Activated naive CD4-positive, alpha-beta T cell treated with anti-CD3 and anti-CD28 coated beads, Interleukin-2, amount 50 U/mL, for 72 hours (primary cell): ENCODE measurements at regions not wholly inside any gene's neighbourhood (a gene's known extent, or its start where the extent isn't known, plus 50 kb on each side); places are given as distances from the start of the nearest gene placed in this dataset.

Experiments used
- ATAC-seq, 2 donors: fragments of 150-1000 bp; cut with Tn5 transposase; 2 replicates each; pipeline ENCODE4 v1.10.0; 2021; ENCODE audit warnings: mild to moderate bottlenecking in 2 of 2, moderate library complexity in 2 of 2
- DNase-seq, 2 donors: peaks; one replicate each; pipeline ENCODE4 v3.0.0; 2021 to 2022; ENCODE audit warnings: low spot score in 2 of 2
- H3K27ac Mint-ChIP-seq, 2 donors: one replicate each; pipeline ENCODE4 v1.8.0; 2022; ENCODE audit warnings: mild to moderate bottlenecking in 2 of 2, mixed read lengths in 2 of 2
- H3K36me3 Mint-ChIP-seq, 2 donors: one replicate each; pipeline ENCODE4 v1.8.0; 2022; ENCODE audit warnings: mixed read lengths in 2 of 2
- H3K9me3 Mint-ChIP-seq, 2 donors: one replicate each; pipeline ENCODE4 v1.8.0; 2022; ENCODE audit warnings: mixed read lengths in 2 of 2

DNA sequence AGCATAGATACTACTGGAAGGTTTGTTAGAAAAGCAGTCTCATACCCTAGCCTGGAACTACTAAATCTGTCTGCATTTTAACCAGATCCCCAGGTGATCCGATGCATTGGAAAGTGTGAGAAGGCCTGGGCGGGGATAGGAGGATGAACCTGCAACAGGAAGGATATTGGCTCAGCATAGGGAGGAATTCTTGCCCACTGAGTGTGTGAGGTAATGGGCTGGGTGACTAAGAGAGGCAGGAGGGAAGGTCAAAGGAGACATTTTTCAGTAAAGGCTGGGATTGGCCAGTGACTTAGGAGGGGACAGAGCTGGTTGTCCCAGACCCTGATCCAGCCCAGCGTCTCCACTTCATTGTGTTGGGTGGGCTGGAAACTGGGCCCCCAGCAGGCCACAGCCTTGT is 191.0 kb upstream of the LRFN2 start:
- DNase-seq: no peak
- H3K36me3 Mint-ChIP-seq: no peaks in the 10 kb centered on the region
- ATAC-seq: no peak
- H3K9me3 Mint-ChIP-seq: no peaks in the 10 kb centered on the region
- H3K27ac Mint-ChIP-seq: no peak overlapping the region

GRCh38 chr6:40774932-40775331 is 187.8 kb upstream of the LRFN2 start:
- H3K9me3 Mint-ChIP-seq: no peaks in the 10 kb centered on the region
- H3K36me3 Mint-ChIP-seq: no peaks in the 10 kb centered on the region
- no peak for ATAC-seq
- H3K27ac Mint-ChIP-seq: no peak overlapping the region
- no peak for DNase-seq

DNA sequence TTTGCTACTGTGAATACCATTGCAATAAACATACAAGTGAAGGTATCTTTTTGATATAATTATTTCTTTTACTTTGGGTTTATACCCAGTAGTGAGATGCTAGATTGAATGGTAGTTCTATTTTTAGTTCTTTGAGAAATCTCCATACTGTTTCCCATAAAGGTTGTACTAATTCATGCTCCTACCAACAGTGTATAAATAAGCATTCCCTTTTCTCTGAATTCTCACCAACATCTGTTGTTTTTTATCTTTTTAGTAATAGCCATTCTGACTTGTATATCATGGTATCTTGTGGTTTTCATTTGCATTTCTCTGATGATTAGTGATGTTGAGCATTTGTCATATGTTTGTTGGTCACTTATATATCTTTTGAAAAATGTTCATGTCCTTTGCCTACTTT is 183.6 kb upstream of the LRFN2 start:
- ATAC-seq (no peak), DNase-seq (no peak)
- Mint-ChIP-seq H3K9me3 (no peaks in the 10 kb centered on the region), H3K36me3 (no peaks in the 10 kb centered on the region), H3K27ac (no peak overlapping the region)

DNA sequence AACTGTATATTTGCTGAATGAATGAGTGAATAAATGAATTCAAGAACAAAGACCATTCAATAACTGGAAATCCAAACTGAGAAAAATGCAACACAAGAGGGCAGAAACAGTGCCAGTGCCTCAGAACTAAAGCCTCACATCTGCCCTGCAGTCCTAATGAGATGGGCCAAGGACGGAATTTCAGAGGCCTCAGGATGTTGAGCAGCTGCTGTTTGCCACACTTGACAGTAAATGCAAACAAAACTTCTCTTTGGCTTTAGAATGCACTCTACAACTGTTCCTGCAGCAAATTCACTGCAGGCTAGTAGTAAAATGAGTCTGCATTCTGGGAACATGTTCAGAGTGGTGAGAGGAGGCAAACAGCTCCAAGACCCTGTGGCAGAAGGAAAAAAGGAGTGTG is 177.6 kb upstream of the LRFN2 start:
- no peaks in the 10 kb centered on the region for H3K36me3 Mint-ChIP-seq
- DNase-seq (no peak), ATAC-seq (no peak)
- H3K9me3 Mint-ChIP-seq: no peaks in the 10 kb centered on the region
- H3K27ac Mint-ChIP-seq: no peak overlapping the region

DNA sequence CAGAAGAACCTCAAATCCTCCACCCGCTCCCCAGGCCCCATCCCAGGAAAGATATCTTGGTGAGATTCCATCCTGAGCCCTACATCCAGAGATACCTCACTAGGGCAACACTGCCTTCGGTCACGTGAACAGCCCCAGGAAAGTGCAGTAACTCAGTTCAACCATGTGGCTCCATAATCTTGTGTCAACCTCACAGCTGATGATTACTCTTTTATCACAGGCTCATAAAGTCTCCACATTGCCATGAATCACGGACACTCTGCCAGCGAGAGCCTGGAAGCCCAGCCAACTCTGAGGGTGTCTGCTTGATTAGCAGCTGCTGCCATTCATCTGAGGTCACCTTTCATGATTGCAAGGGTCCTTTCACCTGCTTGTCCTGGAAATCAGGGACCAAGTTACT is 175.8 kb upstream of the LRFN2 start:
- no peaks in the 10 kb centered on the region for H3K36me3 Mint-ChIP-seq
- ATAC-seq: no peak
- no peak overlapping the region for H3K27ac Mint-ChIP-seq
- DNase-seq: no peak
- H3K9me3 Mint-ChIP-seq: no peaks in the 10 kb centered on the region

DNA sequence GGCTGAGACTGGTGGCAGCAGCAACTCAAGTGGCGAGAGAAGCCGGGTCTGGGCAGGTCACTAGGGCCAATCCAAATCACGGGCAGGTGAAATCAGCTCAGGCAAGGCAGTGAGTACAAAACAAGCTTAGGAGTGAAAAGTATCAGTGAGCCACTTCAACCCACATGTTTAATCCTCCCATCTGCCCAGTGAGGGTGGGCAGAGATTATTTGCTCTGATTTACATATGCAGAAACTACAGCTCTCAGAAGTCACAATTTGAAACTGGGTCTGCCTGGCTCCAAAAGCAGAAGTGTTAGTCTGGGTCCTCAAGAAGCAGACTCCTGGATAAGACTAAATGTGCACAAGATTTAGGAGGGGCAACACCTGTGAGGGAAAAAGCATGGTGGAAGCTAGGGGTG is 173.7 kb upstream of the LRFN2 start:
- no peaks in the 10 kb centered on the region for H3K36me3 Mint-ChIP-seq
- no peak overlapping the region for H3K27ac Mint-ChIP-seq
- no peak for DNase-seq
- H3K9me3 Mint-ChIP-seq: no peaks in the 10 kb centered on the region
- no peak for ATAC-seq

DNA sequence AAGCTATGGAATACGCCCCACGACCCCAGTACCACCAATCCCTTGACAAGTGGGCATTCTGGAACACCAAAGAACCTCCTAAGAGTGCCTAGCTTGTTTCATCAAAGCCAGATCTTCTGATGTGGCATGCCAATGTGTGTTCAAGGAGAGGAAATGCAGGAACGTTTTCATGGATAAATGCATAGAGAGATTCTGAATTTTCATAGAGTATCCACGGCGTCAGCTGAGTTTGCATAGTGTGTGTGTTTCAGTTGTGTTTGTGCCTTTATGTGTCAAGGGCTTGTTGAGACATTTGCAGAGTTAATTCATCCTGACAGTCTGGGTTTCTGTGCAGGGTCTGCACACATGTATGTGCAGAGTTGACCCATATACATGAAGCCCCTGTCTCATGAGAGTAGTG is 172.7 kb upstream of the LRFN2 start:
- ATAC-seq (no peak), DNase-seq (no peak)
- no peaks in the 10 kb centered on the region for H3K9me3 Mint-ChIP-seq
- no peak overlapping the region for H3K27ac Mint-ChIP-seq
- H3K36me3 Mint-ChIP-seq: no peaks in the 10 kb centered on the region

- no peak for ATAC-seq
- Mint-ChIP-seq H3K27ac (no peak overlapping the region), H3K36me3 (peaks cover 0 to under 1% of the 10 kb centered on the region in 2 donors), H3K9me3 (no peaks in the 10 kb centered on the region)
- DNase-seq: no peak
Measured at GRCh38 chr6:40759264-40759663, 172.1 kb upstream of the LRFN2 start.

DNA sequence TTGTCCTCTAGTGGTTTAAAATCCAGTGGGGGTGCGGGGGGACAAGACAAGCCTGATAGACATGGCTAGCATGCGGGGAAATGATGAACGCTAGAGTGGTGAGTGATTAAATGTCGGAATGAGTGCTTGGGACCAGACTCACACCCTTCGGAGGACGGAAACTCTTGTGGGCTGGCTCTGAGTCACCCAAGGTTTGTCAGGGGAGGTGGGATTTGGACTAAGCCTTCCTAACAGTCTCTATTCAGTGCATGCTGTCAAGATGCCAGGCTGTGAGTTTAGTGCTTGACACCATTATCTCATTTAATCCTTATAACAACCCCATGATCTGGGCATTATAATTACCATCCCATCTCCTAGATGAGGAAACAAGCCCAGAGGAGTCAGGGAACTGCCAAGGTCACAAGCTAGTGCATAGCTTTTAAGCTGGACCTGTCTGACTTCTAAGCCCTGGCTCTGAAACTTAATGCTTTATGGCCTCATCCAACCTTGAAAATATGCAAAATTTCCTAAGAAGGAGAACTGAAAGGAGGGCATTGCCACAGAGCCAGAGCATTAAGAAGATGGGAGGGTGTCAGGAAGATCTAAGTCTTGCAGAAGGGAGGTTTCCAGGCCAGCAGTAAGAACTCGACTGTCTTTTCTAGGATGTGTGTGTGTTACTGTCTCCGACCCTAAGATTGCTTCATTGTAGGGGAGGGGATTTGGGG is 168.7 kb upstream of the LRFN2 start:
- ATAC-seq (peak; percentile 20 to 32), DNase-seq (no peak)
- Mint-ChIP-seq H3K36me3 (peaks cover 0 to 5% of the 10 kb centered on the region in 2 donors), H3K27ac (no peak overlapping the region), H3K9me3 (no peaks in the 10 kb centered on the region)

GRCh38 chr6:40755046-40755681 is 168.0 kb upstream of the LRFN2 start:
- Mint-ChIP-seq H3K36me3 (peaks cover 0 to 5% of the 10 kb centered on the region in 2 donors), H3K27ac (no peak overlapping the region), H3K9me3 (no peaks in the 10 kb centered on the region)
- DNase-seq (no peak), ATAC-seq (no peak)

DNA sequence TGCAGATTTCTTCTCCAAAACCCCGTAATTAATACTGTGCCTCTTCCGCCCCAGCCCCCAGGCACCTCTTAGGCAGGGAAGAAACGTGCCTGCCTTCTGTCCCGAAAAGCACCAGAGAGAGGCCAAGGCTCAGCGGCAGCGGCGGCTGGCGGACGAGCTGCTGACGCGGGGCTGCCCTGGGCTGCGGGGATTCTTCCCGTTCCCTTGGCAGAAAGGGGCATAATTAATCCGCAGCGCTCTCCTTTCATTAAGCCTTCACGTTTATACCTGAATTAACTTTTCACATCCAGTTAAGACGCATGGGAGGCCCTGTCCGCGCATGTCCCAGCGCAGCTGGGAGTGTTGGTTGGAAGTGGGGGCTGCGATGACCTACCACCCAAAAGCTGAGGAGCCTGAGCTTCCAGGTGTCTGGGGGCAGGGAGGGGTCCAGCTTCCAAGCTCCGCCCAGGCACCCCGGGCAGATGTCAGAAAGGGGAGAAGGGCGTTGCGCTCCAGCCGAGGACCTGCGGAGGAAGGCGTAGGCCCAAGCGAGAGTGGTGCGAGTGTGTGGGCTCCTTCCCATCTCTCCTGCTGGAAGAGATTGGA is 167.4 kb upstream of the LRFN2 start:
- Mint-ChIP-seq H3K36me3 (peaks cover 0 to 5% of the 10 kb centered on the region in 2 donors), H3K27ac (no peak overlapping the region), H3K9me3 (no peaks in the 10 kb centered on the region)
- ATAC-seq (no peak), DNase-seq (no peak)

DNA sequence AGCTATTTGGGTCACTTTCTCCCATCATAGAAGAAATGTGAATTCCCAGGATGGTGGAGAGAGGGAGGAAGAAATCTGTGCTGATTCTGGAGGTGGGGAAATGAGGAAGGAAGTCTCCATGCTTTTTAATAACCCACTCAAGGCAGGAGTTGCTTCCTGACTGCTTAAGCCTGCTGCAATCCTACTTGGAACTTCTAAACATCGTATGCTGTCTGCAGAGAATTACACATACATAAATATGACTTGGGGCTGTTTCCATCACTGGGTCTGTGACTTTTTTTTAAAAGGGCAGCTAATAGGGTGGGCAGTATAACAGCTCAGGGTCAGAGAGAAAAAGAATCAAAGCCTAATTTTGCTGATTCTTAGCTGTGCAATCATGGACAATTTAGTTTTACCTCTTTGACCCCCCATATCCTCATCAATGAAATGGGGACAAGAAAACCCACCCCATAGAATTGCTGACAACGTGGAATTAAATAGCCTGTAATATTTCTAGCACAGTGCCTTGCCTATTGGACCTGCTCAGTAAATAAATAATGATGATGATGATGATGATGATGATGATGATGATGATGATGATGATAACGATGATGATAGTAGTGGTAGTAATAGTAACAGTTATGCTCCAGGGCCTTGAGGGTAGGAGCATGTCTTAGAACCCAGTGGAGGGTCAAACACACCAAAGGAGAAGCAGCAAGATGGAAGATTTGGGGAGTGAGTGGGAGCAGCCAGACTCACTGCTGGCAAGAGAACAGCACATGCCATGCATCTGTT is 166.7 kb upstream of the LRFN2 start:
- H3K9me3 Mint-ChIP-seq: no peaks in the 10 kb centered on the region
- ATAC-seq: no peak
- peaks cover 0 to 5% of the 10 kb centered on the region in 2 donors for H3K36me3 Mint-ChIP-seq
- DNase-seq: no peak
- no peak overlapping the region for H3K27ac Mint-ChIP-seq

GRCh38 chr6:40753048-40753447 is 165.9 kb upstream of the LRFN2 start:
- DNase-seq (no peak), ATAC-seq (no peak)
- Mint-ChIP-seq H3K27ac (no peak overlapping the region), H3K36me3 (peaks cover 0 to 5% of the 10 kb centered on the region in 2 donors), H3K9me3 (no peaks in the 10 kb centered on the region)

DNA sequence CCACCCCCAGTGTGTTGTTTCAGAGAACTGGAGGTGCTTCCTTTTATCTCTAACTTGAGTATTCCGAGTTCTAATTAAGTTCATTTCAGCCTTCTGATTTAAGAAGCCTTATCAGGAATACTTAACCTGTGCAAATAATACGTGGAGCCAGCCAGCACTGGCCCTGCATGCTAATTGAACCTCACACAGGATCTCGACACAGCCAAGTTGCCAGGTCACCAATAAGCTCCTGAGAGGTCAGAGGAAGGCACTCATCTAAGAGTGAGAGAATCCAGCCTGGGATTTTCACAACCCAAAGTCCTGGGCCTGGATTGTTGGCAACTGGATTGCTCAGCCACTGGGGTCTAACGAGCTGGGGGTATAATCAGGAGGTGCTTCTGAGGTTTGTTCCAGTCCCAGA is 157.7 kb upstream of the LRFN2 start:
- no peaks in the 10 kb centered on the region for H3K36me3 Mint-ChIP-seq
- ATAC-seq (no peak), DNase-seq (no peak)
- H3K9me3 Mint-ChIP-seq: no peaks in the 10 kb centered on the region
- no peak overlapping the region for H3K27ac Mint-ChIP-seq

GRCh38 chr6:40743690-40744446 is 156.7 kb upstream of the LRFN2 start:
- no peaks in the 10 kb centered on the region for H3K36me3 Mint-ChIP-seq
- H3K27ac Mint-ChIP-seq: no peak overlapping the region
- DNase-seq (no peak), ATAC-seq (no peak)
- H3K9me3 Mint-ChIP-seq: no peaks in the 10 kb centered on the region

DNA sequence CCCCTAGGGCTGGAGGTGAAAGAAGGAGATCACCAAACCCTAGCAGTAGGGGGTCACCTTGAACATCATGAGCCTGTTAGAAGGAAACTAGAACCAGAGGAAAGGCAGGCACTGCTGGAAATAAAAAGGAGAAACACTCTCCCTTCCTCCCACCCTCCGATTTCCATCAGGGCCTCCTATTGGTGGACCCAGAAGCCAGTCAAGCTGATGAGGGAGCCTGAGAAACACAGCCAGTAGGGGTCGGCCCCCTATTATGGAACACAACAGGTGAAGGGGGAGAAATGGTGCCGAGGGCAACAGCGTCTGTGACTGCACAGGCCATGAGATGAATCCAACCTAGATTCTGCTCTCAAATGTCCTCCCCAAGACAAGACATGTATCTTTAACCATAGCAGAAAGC is 156.1 kb upstream of the LRFN2 start:
- no peak for DNase-seq
- Mint-ChIP-seq H3K36me3 (no peaks in the 10 kb centered on the region), H3K9me3 (no peaks in the 10 kb centered on the region), H3K27ac (peak overlapping the region in 1 of 2 donors; percentile 82)
- no peak for ATAC-seq

GRCh38 chr6:40740518-40740917 is 153.4 kb upstream of the LRFN2 start:
- ATAC-seq (no peak), DNase-seq (no peak)
- H3K36me3 Mint-ChIP-seq: no peaks in the 10 kb centered on the region
- H3K27ac Mint-ChIP-seq: no peak overlapping the region
- H3K9me3 Mint-ChIP-seq: no peaks in the 10 kb centered on the region
